ENCODE measurements at regions not wholly inside any gene's neighbourhood (a gene's known extent, or its start where the extent isn't known, plus 50 kb on each side); places are given as distances from the start of the nearest gene placed in this dataset.

DNA sequence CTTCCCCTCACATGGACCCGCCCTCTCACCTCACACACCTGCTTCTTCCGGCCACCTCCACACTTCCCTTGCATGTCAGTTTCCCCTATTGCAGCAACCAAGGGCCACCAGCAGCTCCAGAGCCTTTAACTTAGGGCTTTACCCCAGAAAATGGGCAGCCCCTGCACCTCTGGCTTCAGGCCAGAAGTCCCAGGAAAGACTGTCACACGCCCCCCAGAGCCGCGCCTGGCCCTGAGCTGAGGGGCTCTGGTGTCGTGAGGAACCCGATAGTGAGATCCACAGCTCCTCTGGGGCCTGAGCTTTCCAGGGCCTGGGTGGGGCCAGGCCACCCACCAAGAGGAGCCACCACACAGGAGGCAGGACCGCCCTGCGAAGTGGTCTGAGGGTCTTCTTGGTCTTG lies 182.4 kb downstream of the DLL1 start:
- TF ChIP-seq, protein P1, sequence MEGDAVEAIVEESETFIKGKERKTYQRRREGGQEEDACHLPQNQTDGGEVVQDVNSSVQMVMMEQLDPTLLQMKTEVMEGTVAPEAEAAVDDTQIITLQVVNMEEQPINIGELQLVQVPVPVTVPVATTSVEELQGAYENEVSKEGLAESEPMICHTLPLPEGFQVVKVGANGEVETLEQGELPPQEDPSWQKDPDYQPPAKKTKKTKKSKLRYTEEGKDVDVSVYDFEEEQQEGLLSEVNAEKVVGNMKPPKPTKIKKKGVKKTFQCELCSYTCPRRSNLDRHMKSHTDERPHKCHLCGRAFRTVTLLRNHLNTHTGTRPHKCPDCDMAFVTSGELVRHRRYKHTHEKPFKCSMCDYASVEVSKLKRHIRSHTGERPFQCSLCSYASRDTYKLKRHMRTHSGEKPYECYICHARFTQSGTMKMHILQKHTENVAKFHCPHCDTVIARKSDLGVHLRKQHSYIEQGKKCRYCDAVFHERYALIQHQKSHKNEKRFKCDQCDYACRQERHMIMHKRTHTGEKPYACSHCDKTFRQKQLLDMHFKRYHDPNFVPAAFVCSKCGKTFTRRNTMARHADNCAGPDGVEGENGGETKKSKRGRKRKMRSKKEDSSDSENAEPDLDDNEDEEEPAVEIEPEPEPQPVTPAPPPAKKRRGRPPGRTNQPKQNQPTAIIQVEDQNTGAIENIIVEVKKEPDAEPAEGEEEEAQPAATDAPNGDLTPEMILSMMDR (IDR thresholded peaks at IDR 0.05; ENCODE audit: insufficient read depth, low read length, poor library complexity, severe bottlenecking), result no peak
- TF ChIP-seq EZH2phosphoT487 (conservative IDR thresholded peaks at IDR 0.05; ENCODE audit: low read length), result no peak

Data from SU-DHL-6 (cell line).